ENCODE measurements at regions not wholly inside any gene's neighbourhood (a gene's known extent, or its start where the extent isn't known, plus 50 kb on each side); places are given as distances from the start of the nearest gene placed in this dataset.

- DNase-seq (ENCODE audit: extremely low spot score, unreplicated experiment): no peak
- H3K9me3 Mint-ChIP-seq (ENCODE audit: unreplicated experiment): no peaks in the 10 kb centered on the region
- H3K4me3 Mint-ChIP-seq (ENCODE audit: unreplicated experiment): no peak overlapping the region
- no peak overlapping the region for H3K27ac Mint-ChIP-seq (ENCODE audit: unreplicated experiment)
- H3K36me3 Mint-ChIP-seq (ENCODE audit: unreplicated experiment): no peaks in the 10 kb centered on the region
- H3K27me3 Mint-ChIP-seq (ENCODE audit: unreplicated experiment): no peaks in the 10 kb centered on the region
- TF ChIP-seq CTCF (IDR thresholded peaks at IDR 0.05): no peak
- no peaks in the 10 kb centered on the region for H3K4me1 Mint-ChIP-seq (ENCODE audit: unreplicated experiment)
These were observed 205.0 kb downstream of the RAD51AP2 start for GRCh38 chr2:17313261-17313660.

GRCh38 chr2:17311771-17312511 lies 206.3 kb downstream of the RAD51AP2 start:
- H3K27ac Mint-ChIP-seq (ENCODE audit: unreplicated experiment): no peak overlapping the region
- no peaks in the 10 kb centered on the region for H3K27me3 Mint-ChIP-seq (ENCODE audit: unreplicated experiment)
- TF ChIP-seq CTCF (IDR thresholded peaks at IDR 0.05): no peak
- H3K4me1 Mint-ChIP-seq (ENCODE audit: unreplicated experiment): no peaks in the 10 kb centered on the region
- no peaks in the 10 kb centered on the region for H3K36me3 Mint-ChIP-seq (ENCODE audit: unreplicated experiment)
- DNase-seq (ENCODE audit: extremely low spot score, unreplicated experiment): no peak
- H3K9me3 Mint-ChIP-seq (ENCODE audit: unreplicated experiment): no peaks in the 10 kb centered on the region
- no peak overlapping the region for H3K4me3 Mint-ChIP-seq (ENCODE audit: unreplicated experiment)

- Mint-ChIP-seq H3K27me3 (ENCODE audit: unreplicated experiment) (no peaks in the 10 kb centered on the region), H3K4me3 (ENCODE audit: unreplicated experiment) (no peak overlapping the region), H3K9me3 (ENCODE audit: unreplicated experiment) (no peaks in the 10 kb centered on the region), H3K27ac (ENCODE audit: unreplicated experiment) (no peak overlapping the region), H3K36me3 (ENCODE audit: unreplicated experiment) (no peaks in the 10 kb centered on the region), H3K4me1 (ENCODE audit: unreplicated experiment) (no peaks in the 10 kb centered on the region)
- DNase-seq (ENCODE audit: extremely low spot score, unreplicated experiment): no peak
- no peak for TF ChIP-seq CTCF (IDR thresholded peaks at IDR 0.05)
These were observed 207.1 kb downstream of the RAD51AP2 start for GRCh38 chr2:17311106-17311619.

- DNase-seq (ENCODE audit: extremely low spot score, unreplicated experiment): no peak
- H3K9me3 Mint-ChIP-seq (ENCODE audit: unreplicated experiment): no peaks in the 10 kb centered on the region
- no peak overlapping the region for H3K4me3 Mint-ChIP-seq (ENCODE audit: unreplicated experiment)
- no peak overlapping the region for H3K27ac Mint-ChIP-seq (ENCODE audit: unreplicated experiment)
- peak; percentile 62 for TF ChIP-seq CTCF (IDR thresholded peaks at IDR 0.05)
- no peaks in the 10 kb centered on the region for H3K27me3 Mint-ChIP-seq (ENCODE audit: unreplicated experiment)
- H3K36me3 Mint-ChIP-seq (ENCODE audit: unreplicated experiment): no peaks in the 10 kb centered on the region
- H3K4me1 Mint-ChIP-seq (ENCODE audit: unreplicated experiment): no peaks in the 10 kb centered on the region
These were observed 208.4 kb downstream of the RAD51AP2 start for GRCh38 chr2:17309741-17310339.

- no peaks in the 10 kb centered on the region for H3K27me3 Mint-ChIP-seq (ENCODE audit: unreplicated experiment)
- DNase-seq (ENCODE audit: extremely low spot score, unreplicated experiment): no peak
- H3K4me1 Mint-ChIP-seq (ENCODE audit: unreplicated experiment): no peaks in the 10 kb centered on the region
- no peaks in the 10 kb centered on the region for H3K9me3 Mint-ChIP-seq (ENCODE audit: unreplicated experiment)
- no peaks in the 10 kb centered on the region for H3K36me3 Mint-ChIP-seq (ENCODE audit: unreplicated experiment)
- no peak overlapping the region for H3K4me3 Mint-ChIP-seq (ENCODE audit: unreplicated experiment)
- H3K27ac Mint-ChIP-seq (ENCODE audit: unreplicated experiment): no peak overlapping the region
- no peak for TF ChIP-seq CTCF (IDR thresholded peaks at IDR 0.05)
These were observed 209.1 kb downstream of the RAD51AP2 start for GRCh38 chr2:17309181-17309580.

Data from osteocyte (in vitro differentiated cells).